Smooth muscle cell (in vitro differentiated cells): ENCODE measurements at regions not wholly inside any gene's neighbourhood (a gene's known extent, or its start where the extent isn't known, plus 50 kb on each side); places are given as distances from the start of the nearest gene placed in this dataset.

Experiments
- DNase-seq: peaks from one replicate; lab custom pipeline; 2025; ENCODE audit not compliant: unreplicated experiment; lab: John Stamatoyannopoulos, UW
- H2AFZ ChIP-seq: fragments of 200-600 bp; sonication (generic); 2 replicates; pipeline ENCODE4 v1.6.0; 2016; ENCODE audit warnings: antibody characterized with exemption, low read depth, mild to moderate bottlenecking
- H3F3A ChIP-seq: fragments of 200-600 bp; sonication (generic); 2 replicates; pipeline ENCODE4 v1.6.0; 2017; ENCODE audit warnings: antibody characterized with exemption, low read depth
- H3K27ac ChIP-seq: fragments of 200-600 bp; sonication (generic); 2 replicates; pipeline ENCODE4 v1.5.1; 2016; ENCODE audit warnings: low read depth, mild to moderate bottlenecking
- H3K27me3 ChIP-seq: fragments of 200-600 bp; sonication (generic); 2 replicates; pipeline ENCODE4 v1.6.1; 2016; ENCODE audit warnings: low read depth, mild to moderate bottlenecking
- H3K36me3 ChIP-seq: fragments of 200-600 bp; sonication (generic); 2 replicates; pipeline ENCODE4 v1.5.1; 2016; ENCODE audit warnings: low read depth
- H3K4me1 ChIP-seq: fragments of 200-600 bp; sonication (generic); 2 replicates; pipeline ENCODE4 v1.5.1; 2016; ENCODE audit warnings: low read depth
- H3K4me2 ChIP-seq: fragments of 200-600 bp; sonication (generic); 2 replicates; pipeline ENCODE4 v1.6.0; 2016; ENCODE audit warnings: mild to moderate bottlenecking
- H3K4me3 ChIP-seq: fragments of 200-600 bp; sonication (generic); 2 replicates; pipeline ENCODE4 v1.5.1; 2016; ENCODE audit warnings: mild to moderate bottlenecking
- H3K79me2 ChIP-seq: fragments of 200-600 bp; sonication (generic); 2 replicates; pipeline ENCODE4 v1.6.0; 2016; ENCODE audit warnings: low read depth, mild to moderate bottlenecking
- H3K9ac ChIP-seq: fragments of 200-600 bp; sonication (generic); 2 replicates; pipeline ENCODE4 v1.6.0; 2016; ENCODE audit warnings: low read depth
- H3K9me3 ChIP-seq: fragments of 200-600 bp; sonication (generic); replicated peaks from 2 replicates; pipeline ENCODE4 v1.5.1; 2016; ENCODE audit warnings: low read depth
- H4K20me1 ChIP-seq: fragments of 200-600 bp; sonication (generic); 2 replicates; pipeline ENCODE4 v1.6.0; 2016; ENCODE audit warnings: low read depth
- CTCF ChIP-seq: fragments of 200-600 bp; sonication (generic); IDR thresholded peaks from 2 replicates; pipeline ENCODE4 v1.5.1; 2017; ENCODE audit warnings: borderline replicate concordance, mild to moderate bottlenecking, antibody characterized with exemption; ENCODE audit not compliant: insufficient read depth, poor library complexity, severe bottlenecking
- WGBS: methylation state at CpG from one replicate; pipeline ENCODE4 v1.1.7; 2016; ENCODE audit warnings: low lambda C conversion rate; 5-methylcytosine and 5-hydroxymethylcytosine counted together

GRCh38 chr11:90355200-90355599, 132.4 kb upstream of the CHORDC1 start:
- no peaks in the 10 kb centered on the region for H3K36me3 ChIP-seq
- no peak overlapping the region for H3K9ac ChIP-seq
- no peaks in the 10 kb centered on the region for H4K20me1 ChIP-seq
- no peak overlapping the region for H3K4me3 ChIP-seq
- H3F3A ChIP-seq, result no peaks in the 10 kb centered on the region
- 79% methylated on average over 1 of the region's 1 CpG for WGBS
- H2AFZ ChIP-seq, result no peak overlapping the region
- no peaks in the 10 kb centered on the region for H3K27me3 ChIP-seq
- no peak for TF ChIP-seq CTCF
- no peaks in the 10 kb centered on the region for H3K4me1 ChIP-seq
- H3K79me2 ChIP-seq, result no peaks in the 10 kb centered on the region
- no peak overlapping the region for H3K27ac ChIP-seq
- no peak overlapping the region for H3K4me2 ChIP-seq
- DNase-seq, result no peak
- H3K9me3 ChIP-seq, result no peaks in the 10 kb centered on the region

- no peaks in the 10 kb centered on the region for H3K9me3 ChIP-seq
Measured at GRCh38 chr11:90349731-90350130, 126.9 kb upstream of the CHORDC1 start.

GRCh38 chr11:90344546-90344945, 121.7 kb upstream of the CHORDC1 start:
- Histone ChIP-seq H2AFZ (no peak overlapping the region), H4K20me1 (no peaks in the 10 kb centered on the region), H3K27ac (no peak overlapping the region), H3K4me3 (no peak overlapping the region), H3K4me2 (no peak overlapping the region), H3K9me3 (no peaks in the 10 kb centered on the region), H3K9ac (no peak overlapping the region), H3K27me3 (no peaks in the 10 kb centered on the region), H3K79me2 (no peaks in the 10 kb centered on the region), H3K36me3 (no peaks in the 10 kb centered on the region), H3K4me1 (no peaks in the 10 kb centered on the region), H3F3A (no peaks in the 10 kb centered on the region)
- 89% methylated on average over 4 of the region's 4 CpGs for WGBS
- no peak for DNase-seq
- TF ChIP-seq CTCF, result no peak

More at GRCh38 chr11:90349731-90350130, 126.9 kb upstream of the CHORDC1 start:
- Histone ChIP-seq H3K4me3 (no peak overlapping the region), H3F3A (no peaks in the 10 kb centered on the region), H3K27ac (no peak overlapping the region), H3K36me3 (no peaks in the 10 kb centered on the region), H3K4me1 (no peaks in the 10 kb centered on the region), H3K27me3 (no peaks in the 10 kb centered on the region), H3K79me2 (no peaks in the 10 kb centered on the region), H4K20me1 (no peaks in the 10 kb centered on the region), H2AFZ (no peak overlapping the region), H3K4me2 (no peak overlapping the region), H3K9ac (no peak overlapping the region)
- 92% methylated on average over 1 of the region's 1 CpG for WGBS
- DNase-seq, result no peak
- no peak for TF ChIP-seq CTCF

GRCh38 chr11:90343673-90344072, 120.8 kb upstream of the CHORDC1 start:
- DNase-seq, result no peak
- H3K9ac ChIP-seq, result no peak overlapping the region
- no peak for TF ChIP-seq CTCF

More at GRCh38 chr11:90343673-90344072, 120.8 kb upstream of the CHORDC1 start:
- Histone ChIP-seq H3K27me3 (no peaks in the 10 kb centered on the region), H3K4me2 (no peak overlapping the region), H3F3A (no peaks in the 10 kb centered on the region), H3K27ac (no peak overlapping the region), H2AFZ (no peak overlapping the region), H4K20me1 (no peaks in the 10 kb centered on the region), H3K4me1 (no peaks in the 10 kb centered on the region), H3K79me2 (no peaks in the 10 kb centered on the region), H3K9me3 (no peaks in the 10 kb centered on the region), H3K36me3 (no peaks in the 10 kb centered on the region), H3K4me3 (no peak overlapping the region)
- 79% methylated on average over 2 of the region's 2 CpGs for WGBS
